Lung (tissue), 11 donors: ENCODE measurements at regions not wholly inside any gene's neighbourhood (a gene's known extent, or its start where the extent isn't known, plus 50 kb on each side); places are given as distances from the start of the nearest gene placed in this dataset.
"Not testable (repeated sequence)": the region's sequence is repeated elsewhere in the genome, so short reads cannot be mapped to it uniquely, and the experiment has no call there.

ENCODE experiments used
- ATAC-seq: fragments of 200-7000 bp; cut with Tn5 transposase; one replicate; pipeline ENCODE4 v1.9.1; 2020; ENCODE audit warnings: moderate number of reproducible peaks; ENCODE audit not compliant: insufficient read depth, low FRiP score
- DNase-seq, 3 donors: peaks; one replicate each; pipeline ENCODE4 v3.0.0-alpha.2; 2013 to 2017
- H3K27ac ChIP-seq, 2 donors: one replicate each; pipeline ENCODE4 v1.5.1; 2013; ENCODE audit warnings: mild to moderate bottlenecking in 2 of 2, moderate library complexity in 2 of 2, control low read depth in 1 of 2, inconsistent platforms in 1 of 2, low read depth in 1 of 2, low read length in 1 of 2
- H3K27me3 ChIP-seq, 3 donors: one replicate each; pipeline ENCODE4 v1.5.1; 2013; ENCODE audit warnings: low read length in 2 of 3; ENCODE audit not compliant: control insufficient read depth in 3 of 3, insufficient read depth in 3 of 3
- H3K36me3 ChIP-seq, 4 donors: one replicate each; pipeline ENCODE4 v1.5.1; 2013; ENCODE audit warnings: low read length in 4 of 4, mild to moderate bottlenecking in 1 of 4, moderate library complexity in 1 of 4; ENCODE audit not compliant: control insufficient read depth in 4 of 4, insufficient read depth in 4 of 4
- H3K4me1 ChIP-seq, 5 donors: one replicate each; pipeline ENCODE4 v1.5.1; 2013; ENCODE audit warnings: low read length in 5 of 5, mild to moderate bottlenecking in 2 of 5, moderate library complexity in 1 of 5; ENCODE audit not compliant: control insufficient read depth in 5 of 5, insufficient read depth in 5 of 5
- H3K4me3 ChIP-seq: one replicate; pipeline ENCODE4 v1.5.1; 2013; ENCODE audit warnings: mild to moderate bottlenecking, control low read depth, moderate library complexity
- H3K9ac ChIP-seq, 2 donors: one replicate each; pipeline ENCODE4 v1.5.1; 2013; ENCODE audit warnings: low read length in 2 of 2, control low read depth in 1 of 2; ENCODE audit not compliant: insufficient read depth in 1 of 2
- H3K9me3 ChIP-seq, 4 donors: one replicate each; pipeline ENCODE4 v1.5.1; 2013; ENCODE audit warnings: low read length in 3 of 4, mild to moderate bottlenecking in 1 of 4, moderate library complexity in 1 of 4; ENCODE audit not compliant: control insufficient read depth in 4 of 4, insufficient read depth in 3 of 4
- CTCF ChIP-seq: IDR thresholded peaks from 2 replicates; pipeline ENCODE4 v1.5.1; 2012; ENCODE audit warnings: mild to moderate bottlenecking; ENCODE audit errors: control extremely low read depth, extremely low read depth
- WGBS, 2 donors: extraction: QIAGEN DNeasy Blood & Tissue Kit; methylation state at CpG; one replicate each; pipeline ENCODE4 v1.1.7; 2013; 5-methylcytosine and 5-hydroxymethylcytosine counted together
- donor health status: control.
- donor health status: control.
- donor health status: Bipolar disorder and iron deficiency.
- donor health status: healthy.
- donor health status: DM: yes; HTN: yes; CAD: no.

DNA sequence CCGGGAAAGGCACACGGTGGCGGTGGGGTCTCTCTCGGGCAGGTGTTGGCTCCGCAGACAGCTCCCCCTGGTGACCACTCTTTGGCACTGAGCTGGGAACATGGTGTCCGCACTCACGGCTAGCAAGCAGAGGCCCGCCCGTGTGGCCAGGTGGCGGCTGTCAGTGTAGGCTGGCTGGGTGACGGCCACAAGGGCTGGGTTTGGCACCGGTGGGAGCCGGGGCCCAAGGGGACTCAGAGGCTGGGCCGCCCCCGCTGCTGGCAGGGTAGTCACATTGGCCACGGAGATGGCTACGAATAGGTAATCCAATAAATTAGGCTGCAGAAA, 1071.7 kb downstream of the RPIA start:
- H3K27ac ChIP-seq, result no peak overlapping the region
- H3K9ac ChIP-seq, result no peak overlapping the region
- H3K9me3 ChIP-seq, result peaks cover 0 to 25% (median 3%) of the 10 kb centered on the region in 4 donors
- ATAC-seq (no peak), DNase-seq (no peak)
- 66 to 77% methylated on average over 17 of the region's 17 CpGs for WGBS, 2 donors
- H3K27me3 ChIP-seq, result peaks cover 0 to 7% (median 5%) of the 10 kb centered on the region in 3 donors
- TF ChIP-seq CTCF, result no peak
- H3K4me1 ChIP-seq, result no peaks in the 10 kb centered on the region
- H3K36me3 ChIP-seq, result no peaks in the 10 kb centered on the region
- H3K4me3 ChIP-seq, result no peak overlapping the region

DNA sequence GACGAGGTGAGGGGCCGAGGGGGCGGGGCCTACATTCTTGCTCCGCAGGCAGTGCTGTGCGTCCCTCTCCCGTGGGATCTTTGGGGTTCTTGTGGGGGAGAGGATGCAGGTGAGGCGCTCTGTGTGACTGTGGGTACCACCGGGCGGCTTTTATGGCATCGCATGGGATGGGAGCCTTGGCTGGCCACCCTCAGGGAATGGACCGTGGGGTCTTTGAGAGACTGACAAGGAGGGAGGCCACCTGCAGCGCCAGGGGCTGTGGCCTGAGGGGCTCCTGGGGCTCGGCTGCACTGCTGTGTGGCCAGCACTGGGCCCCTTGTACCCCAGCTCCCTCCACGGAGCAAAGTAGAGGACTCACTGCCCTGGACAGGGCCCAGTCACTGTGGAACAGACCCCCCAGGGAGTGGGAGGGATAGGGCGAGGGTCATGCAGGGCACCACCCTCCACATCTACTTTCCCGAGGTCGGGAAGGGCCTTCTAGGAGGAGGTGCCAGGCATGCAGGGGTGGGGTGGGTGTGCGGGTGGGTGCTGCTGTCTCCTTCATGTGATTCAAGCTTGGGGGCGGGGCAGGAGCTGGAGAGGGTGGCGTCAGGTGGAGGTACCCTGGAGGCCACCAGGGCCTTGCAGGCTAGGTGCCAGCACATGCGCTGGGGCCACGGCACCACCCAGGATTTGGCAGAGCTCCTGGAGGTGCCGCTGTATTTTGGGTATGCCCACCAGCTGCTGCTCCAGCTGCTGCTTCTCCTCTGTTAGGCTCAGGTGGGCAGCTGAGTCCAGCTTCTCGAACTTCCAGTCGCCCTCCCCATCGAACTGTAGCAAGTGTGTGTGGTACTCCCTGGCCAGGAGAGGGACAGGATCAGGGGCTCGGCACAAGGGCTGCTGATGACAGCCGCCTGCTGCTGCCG, 1072.4 kb downstream of the RPIA start:
- 85 to 89% methylated on average over 28 to 29 of the region's 29 CpGs for WGBS, 2 donors
- Histone ChIP-seq H3K27me3 (peaks cover 0 to 10% (median 5%) of the 10 kb centered on the region in 3 donors), H3K9ac (no peak overlapping the region)

GRCh38 chr2:89764571-89765360, 1073.3 kb downstream of the RPIA start:
- H3K27me3 ChIP-seq, H3K36me3 ChIP-seq, H3K27ac ChIP-seq, H3K4me1 ChIP-seq, H3K9ac ChIP-seq, DNase-seq, ATAC-seq, H3K4me3 ChIP-seq: not testable (repeated sequence)
- H3K9me3 ChIP-seq, result peaks cover 0 to 25% (median 3%) of the 10 kb centered on the region in 4 donors
- WGBS, 2 donors, result 92 to 95% methylated on average over 20 of the region's 20 CpGs

More for the DNA sequence above, 1072.4 kb downstream of the RPIA start:
- no peak for ATAC-seq
- no peak for DNase-seq
- no peak overlapping the region for H3K27ac ChIP-seq
- peaks cover 0 to 25% (median 3%) of the 10 kb centered on the region in 4 donors for H3K9me3 ChIP-seq
- TF ChIP-seq CTCF, result no peak
- no peaks in the 10 kb centered on the region for H3K36me3 ChIP-seq
- H3K4me1 ChIP-seq, result no peaks in the 10 kb centered on the region
- H3K4me3 ChIP-seq, result no peak overlapping the region

GRCh38 chr2:89765361-89765718, 1073.9 kb downstream of the RPIA start:
- not testable (repeated sequence) for H3K36me3 ChIP-seq, H3K4me3 ChIP-seq, H3K9ac ChIP-seq, ATAC-seq, H3K4me1 ChIP-seq, H3K27ac ChIP-seq, DNase-seq, H3K27me3 ChIP-seq
- WGBS, 2 donors, result 92 to 96% methylated on average over 5 of the region's 5 CpGs
- peaks cover 0 to 25% (median 3%) of the 10 kb centered on the region in 4 donors for H3K9me3 ChIP-seq

- H3K27me3 ChIP-seq, ATAC-seq, DNase-seq, H3K27ac ChIP-seq, H3K4me1 ChIP-seq, H3K9ac ChIP-seq, H3K4me3 ChIP-seq, H3K36me3 ChIP-seq: not testable (repeated sequence)
- WGBS, 2 donors, result 87 to 89% methylated on average over 19 of the region's 19 CpGs
- H3K9me3 ChIP-seq, result peaks cover 0 to 25% (median 3%) of the 10 kb centered on the region in 4 donors
Observed at GRCh38 chr2:89766141-89766990, 1074.9 kb downstream of the RPIA start.

GRCh38 chr2:89767058-89767457, 1075.6 kb downstream of the RPIA start:
- H3K36me3 ChIP-seq, H3K4me3 ChIP-seq, DNase-seq, H3K4me1 ChIP-seq, H3K9ac ChIP-seq, ATAC-seq, H3K27ac ChIP-seq, H3K27me3 ChIP-seq: not testable (repeated sequence)
- H3K9me3 ChIP-seq, result peaks cover 0 to 25% (median 3%) of the 10 kb centered on the region in 4 donors
- WGBS, 2 donors, result 82 to 87% methylated on average over 7 of the region's 7 CpGs
